Fibroblast of skin of abdomen (primary cell): ENCODE measurements at regions not wholly inside any gene's neighbourhood (a gene's known extent, or its start where the extent isn't known, plus 50 kb on each side); places are given as distances from the start of the nearest gene placed in this dataset.

Experiments
- DNase-seq: peaks from one replicate; pipeline ENCODE4 v3.0.0-alpha.2; 2013

GRCh38 chr2:8215982-8216381 lies 465.9 kb upstream of the ID2 start:
- no peak for DNase-seq

- DNase-seq: no peak
These were observed 465.5 kb upstream of the ID2 start for GRCh38 chr2:8216397-8216796.

- peak; percentile 20 for DNase-seq
These were observed 464.3 kb upstream of the ID2 start for GRCh38 chr2:8217468-8218030.

- DNase-seq: no peak
These were observed 462.8 kb upstream of the ID2 start for GRCh38 chr2:8219096-8219495.

- DNase-seq: no peak
These were observed 462.1 kb upstream of the ID2 start for GRCh38 chr2:8219631-8220355.

GRCh38 chr2:8222979-8223694 lies 458.7 kb upstream of the ID2 start:
- DNase-seq: no peak

GRCh38 chr2:8223695-8224346 lies 458.0 kb upstream of the ID2 start:
- no peak for DNase-seq

GRCh38 chr2:8224347-8225190 lies 457.3 kb upstream of the ID2 start:
- no peak for DNase-seq

- no peak for DNase-seq
These were observed 456.6 kb upstream of the ID2 start for GRCh38 chr2:8225266-8225665.

- DNase-seq: no peak
These were observed 456.1 kb upstream of the ID2 start for GRCh38 chr2:8225798-8226197.

- peak; percentile 72 for DNase-seq
These were observed 452.3 kb upstream of the ID2 start for GRCh38 chr2:8229546-8229986.

GRCh38 chr2:8230466-8230865 lies 451.4 kb upstream of the ID2 start:
- DNase-seq: no peak

- DNase-seq: no peak
These were observed 450.0 kb upstream of the ID2 start for GRCh38 chr2:8231902-8232301.

- no peak for DNase-seq
These were observed 449.0 kb upstream of the ID2 start for GRCh38 chr2:8232871-8233270.

- no peak for DNase-seq
These were observed 447.6 kb upstream of the ID2 start for GRCh38 chr2:8234253-8234652.

- no peak for DNase-seq
These were observed 447.0 kb upstream of the ID2 start for GRCh38 chr2:8234757-8235374.

GRCh38 chr2:8235419-8235818 lies 446.4 kb upstream of the ID2 start:
- DNase-seq: no peak

- DNase-seq: no peak
These were observed 445.5 kb upstream of the ID2 start for GRCh38 chr2:8236391-8236790.

- DNase-seq: no peak
These were observed 443.2 kb upstream of the ID2 start for GRCh38 chr2:8238521-8239230.

GRCh38 chr2:8239531-8240088 lies 442.2 kb upstream of the ID2 start:
- DNase-seq: peak; percentile 67

GRCh38 chr2:8241317-8241716 lies 440.5 kb upstream of the ID2 start:
- no peak for DNase-seq
